Posterior cingulate gyrus (tissue), 11 donors: ENCODE measurements at regions not wholly inside any gene's neighbourhood (a gene's known extent, or its start where the extent isn't known, plus 50 kb on each side); places are given as distances from the start of the nearest gene placed in this dataset.

ENCODE experiments used
- DNase-seq, 10 donors: peaks; one replicate each; pipeline versions ENCODE4 v3.0.0 to v3.0.0-alpha.2; 2020 to 2021; ENCODE audit warnings: mixed read lengths in 3 of 10
- intact Hi-C: fragments of 100-400 bp; cut with DNase I; formaldehyde crosslinking; loops from one replicate; pipeline ENCODE4 v1.15.1; 2023

DNA sequence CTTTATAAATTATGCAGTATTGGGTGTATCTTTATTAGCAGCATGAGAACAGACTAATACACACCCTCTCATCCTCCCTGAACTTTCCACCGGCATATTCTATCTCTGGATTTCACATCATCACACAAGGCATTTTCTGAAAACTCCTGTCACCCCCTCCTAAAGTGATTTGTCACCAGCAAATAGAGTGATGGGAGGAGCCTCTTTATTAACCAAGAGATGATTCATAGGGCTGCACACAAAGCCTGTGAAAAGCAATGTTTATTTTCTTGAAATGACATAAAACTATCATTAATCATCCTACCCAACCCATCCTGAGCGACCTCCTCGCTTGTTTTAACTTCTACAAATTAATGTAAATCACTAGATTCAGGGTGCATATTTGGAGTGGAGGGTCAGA lies 394.7 kb upstream of the SULF2 start:
- no peak for DNase-seq

DNA sequence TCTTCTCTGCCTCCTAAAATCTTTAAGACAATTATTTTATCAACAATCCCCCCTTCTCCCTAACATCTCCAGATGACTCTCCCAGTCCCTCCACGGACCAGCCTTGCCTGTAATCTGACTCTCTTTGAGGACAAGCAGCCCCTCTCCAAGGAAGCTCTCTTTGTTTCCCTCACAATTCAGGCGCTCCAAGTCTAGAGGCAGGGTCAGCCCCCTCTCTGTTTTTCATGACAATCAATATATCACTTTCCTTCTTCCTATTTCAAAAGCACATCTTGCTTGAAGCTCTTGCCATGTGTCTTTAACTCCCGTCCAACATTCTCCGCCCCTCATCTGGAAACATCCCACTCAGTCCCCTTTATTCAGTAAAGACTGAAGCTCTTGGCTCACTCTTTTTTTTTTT lies 393.4 kb upstream of the SULF2 start:
- no peak for DNase-seq
- intact Hi-C loops: no loop called here

More for the DNA sequence above, 394.7 kb upstream of the SULF2 start:
- intact Hi-C loops: no loop called here

GRCh38 chr20:48177058-48177457 lies 391.8 kb upstream of the SULF2 start:
- DNase-seq: peak in 1 of 10 donors; percentile 31

DNA sequence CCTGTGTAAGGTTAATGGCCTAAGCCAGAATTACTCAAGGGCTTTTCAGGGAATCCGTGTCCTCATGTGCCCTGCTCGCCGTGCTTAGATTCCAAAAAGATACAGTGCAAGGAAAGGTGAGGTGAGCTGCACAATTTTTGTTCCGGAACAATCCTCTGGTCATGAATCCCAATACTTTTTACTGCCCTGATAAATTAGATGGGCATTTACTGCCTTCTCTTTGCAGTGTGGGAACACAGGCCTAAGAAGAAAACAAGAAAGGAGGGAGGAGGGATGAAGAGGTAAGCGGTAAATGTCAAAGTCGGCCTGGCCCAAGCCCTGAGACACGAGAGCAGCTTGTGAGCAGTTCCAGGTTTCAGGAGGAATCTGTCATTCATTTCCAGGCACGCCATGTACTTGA lies 390.9 kb upstream of the SULF2 start:
- intact Hi-C loops: no loop called here

More at GRCh38 chr20:48177058-48177457, 391.8 kb upstream of the SULF2 start:
- intact Hi-C loops: no loop called here

DNA sequence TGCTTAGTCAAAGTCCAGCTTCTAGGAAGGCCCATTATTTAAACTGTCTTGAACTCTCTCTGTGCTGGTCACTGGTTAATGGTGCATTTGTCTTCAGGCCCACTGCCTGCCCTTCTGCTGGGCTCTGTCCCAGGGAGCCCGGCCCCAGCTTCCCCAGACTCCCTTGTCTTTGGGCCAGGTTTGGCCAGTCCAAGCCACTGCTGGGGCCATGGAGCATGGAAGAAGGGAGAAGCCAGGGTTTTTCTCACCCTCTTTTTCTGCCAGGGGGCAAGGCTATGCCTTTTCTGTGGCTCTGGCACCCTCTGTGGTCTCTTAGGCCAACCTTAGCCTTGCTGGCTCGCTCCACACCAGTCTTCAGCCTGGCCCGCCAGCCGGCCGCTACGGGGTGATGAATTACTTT lies 390.0 kb upstream of the SULF2 start:
- DNase-seq: peak in 3 of 10 donors; percentile 9 to 79 (median 28)
- intact Hi-C loops: no loop called here

More for the DNA sequence above, 390.9 kb upstream of the SULF2 start:
- no peak for DNase-seq

DNA sequence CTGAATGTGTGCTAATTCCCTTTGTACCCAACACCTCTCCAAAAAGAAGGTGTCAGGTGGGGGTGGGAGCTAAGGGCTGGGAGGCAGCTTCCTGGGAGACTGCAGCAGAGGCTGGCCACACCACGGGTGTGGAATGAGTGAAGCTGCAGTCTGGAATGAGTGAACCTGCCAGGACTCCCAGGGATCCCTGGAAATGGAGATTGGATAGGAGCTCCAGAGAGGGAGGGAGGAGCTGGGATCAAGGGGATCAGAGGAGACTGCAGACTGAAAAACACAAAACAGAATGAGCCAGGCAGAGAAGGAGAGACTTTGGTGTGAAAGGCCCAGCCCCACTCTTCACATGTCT lies 387.0 kb upstream of the SULF2 start:
- DNase-seq: peak in 3 of 10 donors; percentile 26 to 89 (median 30)
- intact Hi-C loops: no loop called here

DNA sequence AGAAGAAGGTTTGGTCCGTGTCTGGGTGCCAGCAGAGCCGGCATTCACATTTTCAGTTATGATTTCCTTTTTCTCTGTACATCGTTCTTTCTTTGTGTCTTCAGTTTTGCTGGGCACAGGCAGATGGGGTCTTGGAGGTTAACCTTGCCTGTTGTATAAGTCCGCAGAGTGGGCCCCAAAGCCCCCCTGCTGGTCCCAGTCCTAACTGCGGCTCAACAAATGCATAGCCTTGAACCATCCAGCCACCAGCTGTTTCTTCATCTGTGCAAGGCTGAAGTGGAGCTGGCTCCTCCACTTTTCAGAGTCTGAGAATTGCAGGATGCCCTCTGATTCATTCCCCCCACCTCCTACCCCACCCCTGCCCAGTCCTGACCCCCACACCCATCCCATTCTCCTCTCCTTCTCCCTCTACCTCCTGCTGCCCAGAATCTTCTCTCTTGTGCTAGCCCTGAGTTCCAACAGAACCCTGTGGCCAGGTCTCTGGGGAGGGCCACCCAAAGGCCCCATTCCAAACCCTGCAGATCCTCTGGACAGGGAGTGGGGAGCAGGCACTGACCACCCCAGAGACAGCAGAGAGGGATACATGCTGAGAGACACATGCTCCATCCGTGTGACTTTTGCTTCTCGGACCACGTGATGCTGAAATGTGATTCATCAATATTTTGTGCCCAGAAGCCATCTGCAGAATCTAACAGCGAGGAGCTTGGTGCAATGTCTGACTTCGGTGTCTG lies 386.5 kb upstream of the SULF2 start:
- intact Hi-C loops: no loop called here
- peak in 1 of 10 donors; percentile 30 for DNase-seq

GRCh38 chr20:48171071-48171470 lies 385.8 kb upstream of the SULF2 start:
- peak in 2 of 10 donors; percentile 53 to 63 for DNase-seq
- intact Hi-C loops: no loop called here

GRCh38 chr20:48170625-48171024 lies 385.3 kb upstream of the SULF2 start:
- intact Hi-C loops: no loop called here

GRCh38 chr20:48169650-48170225 lies 384.5 kb upstream of the SULF2 start:
- DNase-seq: peak in 1 of 10 donors; percentile 60
- intact Hi-C loops: no loop called here

More at GRCh38 chr20:48170625-48171024, 385.3 kb upstream of the SULF2 start:
- DNase-seq: no peak

DNA sequence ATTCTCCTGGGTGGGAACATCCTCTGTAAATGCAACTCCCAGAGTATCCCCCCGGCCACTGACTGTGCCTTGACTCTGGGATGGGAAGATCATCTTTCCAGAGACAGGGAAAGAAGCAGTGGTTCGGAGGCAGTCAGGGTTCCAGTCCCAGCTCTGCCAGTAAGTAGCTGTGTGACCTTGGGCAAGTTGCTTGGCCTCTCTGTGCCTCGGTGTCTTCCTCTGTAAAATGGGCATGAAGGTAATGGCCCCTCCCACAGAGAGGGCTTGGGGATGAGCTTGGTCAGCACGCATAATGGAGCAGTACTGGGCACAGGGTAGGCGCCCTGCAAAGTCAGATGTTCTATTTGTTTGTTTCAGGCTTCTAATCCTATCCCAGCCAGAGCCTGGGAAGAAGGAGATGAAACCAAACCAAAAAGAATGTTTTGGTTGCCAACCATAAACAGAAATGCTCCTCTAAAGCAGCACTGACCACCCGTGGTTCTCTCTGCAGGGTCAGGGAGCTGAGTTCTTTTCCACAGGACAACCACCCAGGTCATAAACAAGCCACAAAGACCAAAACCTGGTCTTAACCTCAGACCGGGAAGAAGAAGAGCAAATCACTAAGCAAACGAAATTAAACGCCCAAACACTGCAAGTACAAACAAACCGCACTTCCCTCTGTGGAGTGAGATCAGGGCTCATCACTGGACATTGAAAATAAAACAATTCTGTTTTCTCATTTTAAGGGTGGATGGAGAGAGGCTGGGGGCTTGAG lies 381.0 kb upstream of the SULF2 start:
- peak in 1 of 10 donors; percentile 32 for DNase-seq
- intact Hi-C loops: no loop called here

DNA sequence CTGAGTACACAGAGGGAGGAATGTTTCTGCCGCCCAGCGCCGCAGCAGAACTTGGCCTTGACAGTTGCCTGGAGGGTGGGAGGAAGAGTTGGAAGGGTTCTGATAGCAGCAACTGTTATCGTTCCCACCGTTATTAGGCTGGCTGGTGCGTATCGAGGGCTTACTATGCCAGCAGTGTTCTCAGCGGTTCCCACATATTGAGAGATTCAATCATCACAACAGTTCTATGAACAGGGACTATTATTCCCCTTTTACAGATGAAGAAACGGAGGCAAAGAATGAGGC lies 380.1 kb upstream of the SULF2 start:
- DNase-seq: no peak
- intact Hi-C loops: no loop called here

GRCh38 chr20:48164566-48165400 lies 379.5 kb upstream of the SULF2 start:
- peak in 1 of 10 donors; percentile 66 for DNase-seq
- intact Hi-C loops: no loop called here

DNA sequence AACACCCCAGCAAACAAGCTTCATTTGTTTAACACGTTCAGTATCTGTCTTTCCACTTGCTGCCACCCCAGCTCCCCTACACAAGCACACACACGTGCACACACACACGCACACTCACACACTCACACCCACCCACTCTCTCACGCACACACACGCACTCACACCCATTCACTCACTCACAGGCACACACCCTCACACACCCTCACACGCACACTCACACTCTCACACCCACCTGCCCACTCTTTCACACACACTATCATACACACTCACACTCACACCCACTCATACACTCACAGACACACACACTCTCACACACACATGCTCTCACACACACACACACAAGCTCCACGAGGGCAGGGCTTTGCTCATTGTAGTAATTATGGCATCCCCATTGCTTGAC lies 378.8 kb upstream of the SULF2 start:
- intact Hi-C loops: no loop called here
- peak in 1 of 10 donors; percentile 19 for DNase-seq

- intact Hi-C loops: no loop called here
- peak in 1 of 10 donors; percentile 51 for DNase-seq
Observed at GRCh38 chr20:48163505-48163904, 378.2 kb upstream of the SULF2 start.

GRCh38 chr20:48162621-48163020 lies 377.3 kb upstream of the SULF2 start:
- intact Hi-C loops: no loop called here
- DNase-seq: peak in 1 of 10 donors; percentile 63

DNA sequence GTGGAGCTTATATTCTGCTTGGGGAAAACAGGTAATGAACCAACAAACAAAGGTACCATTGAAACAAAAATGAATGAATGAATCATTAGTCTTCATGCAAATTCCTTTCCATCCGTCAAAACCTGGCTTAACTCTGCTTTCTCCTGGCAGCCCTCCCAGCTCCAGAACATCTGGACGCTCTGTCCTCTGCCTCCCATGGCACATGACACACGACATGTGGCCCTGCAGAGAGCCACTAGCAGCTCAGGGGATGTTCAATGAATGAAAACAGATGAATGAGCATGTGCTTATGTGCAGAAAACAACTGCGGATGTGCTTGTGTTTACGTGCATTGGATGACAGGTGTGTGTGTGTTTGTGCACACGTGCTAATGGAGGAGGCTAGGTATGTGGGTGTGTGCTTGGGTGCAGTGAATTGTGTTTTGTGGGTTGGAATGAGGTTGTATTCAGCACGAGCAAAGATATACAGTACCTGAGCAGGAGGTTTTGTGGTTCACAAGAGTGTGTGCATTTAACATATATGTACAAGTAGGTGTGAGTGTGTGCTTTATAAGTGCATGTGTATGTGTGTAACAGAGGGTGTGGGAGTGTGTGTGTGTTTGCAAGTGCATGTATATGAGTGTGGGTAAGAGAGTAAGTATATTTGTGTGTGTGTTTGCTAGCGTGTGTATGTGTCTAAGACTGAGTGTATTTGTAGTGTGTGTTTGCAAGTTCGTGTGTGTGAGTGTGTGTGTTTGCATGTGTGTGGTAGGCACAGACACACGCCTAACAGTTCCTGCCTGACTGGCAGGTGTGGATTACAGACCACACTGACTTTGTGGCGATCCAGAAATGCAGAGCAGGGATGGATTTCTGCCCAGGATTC lies 374.1 kb upstream of the SULF2 start:
- DNase-seq: no peak
- intact Hi-C loops: no loop called here

GRCh38 chr20:48158014-48158413 lies 372.7 kb upstream of the SULF2 start:
- peak in 1 of 10 donors; percentile 45 for DNase-seq
- intact Hi-C loops: no loop called here

- no peak for DNase-seq
Observed at GRCh38 chr20:48156951-48157700, 371.8 kb upstream of the SULF2 start.

More at GRCh38 chr20:48156951-48157700, 371.8 kb upstream of the SULF2 start:
- intact Hi-C loops: no loop called here
